Fibroblast of villous mesenchyme (primary cell): ENCODE measurements at regions not wholly inside any gene's neighbourhood (a gene's known extent, or its start where the extent isn't known, plus 50 kb on each side); places are given as distances from the start of the nearest gene placed in this dataset.

Experiments
- DNase-seq: peaks from one replicate; pipeline ENCODE4 v3.0.0-alpha.2; 2010; ENCODE audit warnings: low read depth
- H3K4me3 ChIP-seq: 2 replicates; pipeline ENCODE4 v1.5.1; 2011; ENCODE audit warnings: low read depth, mild to moderate bottlenecking, low read length
- CTCF ChIP-seq: IDR thresholded peaks from 2 replicates; pipeline ENCODE4 v1.5.1; 2012; ENCODE audit warnings: low read depth, mild to moderate bottlenecking, low read length; ENCODE audit not compliant: insufficient read depth

GRCh38 chr3:107432646-107433045 is 55.4 kb downstream of the CCDC54 start:
- TF ChIP-seq CTCF, result no peak
- no peak overlapping the region for H3K4me3 ChIP-seq
- DNase-seq, result no peak

- DNase-seq, result no peak
- H3K4me3 ChIP-seq, result no peak overlapping the region
- no peak for TF ChIP-seq CTCF
Measured at GRCh38 chr3:107436029-107436428, 58.8 kb downstream of the CCDC54 start.

- DNase-seq, result no peak
- H3K4me3 ChIP-seq, result no peak overlapping the region
- no peak for TF ChIP-seq CTCF
Measured at GRCh38 chr3:107438671-107439070, 61.4 kb downstream of the CCDC54 start.

GRCh38 chr3:107441617-107442016 is 64.4 kb downstream of the CCDC54 start:
- H3K4me3 ChIP-seq, result no peak overlapping the region
- no peak for DNase-seq
- no peak for TF ChIP-seq CTCF

- no peak for TF ChIP-seq CTCF
- DNase-seq, result no peak
- H3K4me3 ChIP-seq, result no peak overlapping the region
Measured at GRCh38 chr3:107443461-107443860, 66.2 kb downstream of the CCDC54 start.

GRCh38 chr3:107446706-107447105 is 69.5 kb downstream of the CCDC54 start:
- TF ChIP-seq CTCF, result no peak
- no peak overlapping the region for H3K4me3 ChIP-seq
- DNase-seq, result no peak

GRCh38 chr3:107450254-107450893 is 72.4 kb upstream of the BBX start:
- TF ChIP-seq CTCF, result no peak
- no peak for DNase-seq

More at GRCh38 chr3:107450254-107450893, 72.4 kb upstream of the BBX start:
- no peak overlapping the region for H3K4me3 ChIP-seq
